ENCODE measurements at regions not wholly inside any gene's neighbourhood (a gene's known extent, or its start where the extent isn't known, plus 50 kb on each side); places are given as distances from the start of the nearest gene placed in this dataset.

- TF ChIP-seq CTCF (conservative IDR thresholded peaks at IDR 0.05; ENCODE audit: low read depth, low read length): no peak
- DNase-seq (ENCODE audit: low read depth): no peak
- no peak overlapping the region for H3K4me3 ChIP-seq (ENCODE audit: low read depth, low read length)
Measured at GRCh38 chr2:128797533-128797932, 478.9 kb upstream of the HS6ST1 start.

- DNase-seq (ENCODE audit: low read depth): no peak
- no peak overlapping the region for H3K4me3 ChIP-seq (ENCODE audit: low read depth, low read length)
- no peak for TF ChIP-seq CTCF (conservative IDR thresholded peaks at IDR 0.05; ENCODE audit: low read depth, low read length)
Measured at GRCh38 chr2:128797937-128798336, 479.3 kb upstream of the HS6ST1 start.

GRCh38 chr2:128798502-128799283 is 480.0 kb upstream of the HS6ST1 start:
- DNase-seq (ENCODE audit: low read depth): no peak
- TF ChIP-seq CTCF (conservative IDR thresholded peaks at IDR 0.05; ENCODE audit: low read depth, low read length): no peak
- no peak overlapping the region for H3K4me3 ChIP-seq (ENCODE audit: low read depth, low read length)

GRCh38 chr2:128799284-128799552 is 480.6 kb upstream of the HS6ST1 start:
- no peak overlapping the region for H3K4me3 ChIP-seq (ENCODE audit: low read depth, low read length)
- no peak for TF ChIP-seq CTCF (conservative IDR thresholded peaks at IDR 0.05; ENCODE audit: low read depth, low read length)
- no peak for DNase-seq (ENCODE audit: low read depth)

- H3K4me3 ChIP-seq (ENCODE audit: low read depth, low read length): no peak overlapping the region
- no peak for DNase-seq (ENCODE audit: low read depth)
- TF ChIP-seq CTCF (conservative IDR thresholded peaks at IDR 0.05; ENCODE audit: low read depth, low read length): no peak
Measured at GRCh38 chr2:128799730-128800129, 481.1 kb upstream of the HS6ST1 start.

GRCh38 chr2:128801576-128801975 is 482.9 kb upstream of the HS6ST1 start:
- TF ChIP-seq CTCF (conservative IDR thresholded peaks at IDR 0.05; ENCODE audit: low read depth, low read length): no peak
- no peak overlapping the region for H3K4me3 ChIP-seq (ENCODE audit: low read depth, low read length)
- DNase-seq (ENCODE audit: low read depth): no peak

- no peak for DNase-seq (ENCODE audit: low read depth)
- no peak for TF ChIP-seq CTCF (conservative IDR thresholded peaks at IDR 0.05; ENCODE audit: low read depth, low read length)
- no peak overlapping the region for H3K4me3 ChIP-seq (ENCODE audit: low read depth, low read length)
Measured at GRCh38 chr2:128803222-128803621, 484.6 kb upstream of the HS6ST1 start.
